Epithelial cell of prostate (primary cell): ENCODE measurements at regions not wholly inside any gene's neighbourhood (a gene's known extent, or its start where the extent isn't known, plus 50 kb on each side); places are given as distances from the start of the nearest gene placed in this dataset.

Source experiments
- DNase-seq: peaks from one replicate; pipeline ENCODE4 v3.0.0-alpha.2; 2011; ENCODE audit warnings: low read depth, low spot score
- H3K27ac ChIP-seq: fragments of 450-650 bp; 2 replicates; pipeline ENCODE4 v1.5.1; 2017; ENCODE audit warnings: mild to moderate bottlenecking

GRCh38 chr16:74045513-74045912, 251.1 kb upstream of the PSMD7 start:
- H3K27ac ChIP-seq, result no peak overlapping the region
- DNase-seq, result no peak

- H3K27ac ChIP-seq, result no peak overlapping the region
- no peak for DNase-seq
These were observed 260.8 kb upstream of the PSMD7 start for GRCh38 chr16:74035816-74036215.

GRCh38 chr16:74034862-74035261, 261.8 kb upstream of the PSMD7 start:
- DNase-seq, result no peak

GRCh38 chr16:74034200-74034599, 262.4 kb upstream of the PSMD7 start:
- H3K27ac ChIP-seq, result no peak overlapping the region
- no peak for DNase-seq

More at GRCh38 chr16:74034862-74035261, 261.8 kb upstream of the PSMD7 start:
- H3K27ac ChIP-seq, result no peak overlapping the region

GRCh38 chr16:74033441-74033995, 263.1 kb upstream of the PSMD7 start:
- no peak for DNase-seq
- no peak overlapping the region for H3K27ac ChIP-seq

- H3K27ac ChIP-seq, result no peak overlapping the region
- no peak for DNase-seq
These were observed 265.1 kb upstream of the PSMD7 start for GRCh38 chr16:74031551-74031950.

GRCh38 chr16:74030000-74030706, 266.5 kb upstream of the PSMD7 start:
- no peak overlapping the region for H3K27ac ChIP-seq
- no peak for DNase-seq

GRCh38 chr16:74029115-74029792, 267.4 kb upstream of the PSMD7 start:
- DNase-seq, result no peak
- H3K27ac ChIP-seq, result no peak overlapping the region

- no peak overlapping the region for H3K27ac ChIP-seq
These were observed 270.0 kb upstream of the PSMD7 start for GRCh38 chr16:74026373-74027281.

GRCh38 chr16:74024953-74025352, 271.7 kb upstream of the PSMD7 start:
- no peak for DNase-seq
- no peak overlapping the region for H3K27ac ChIP-seq

More at GRCh38 chr16:74026373-74027281, 270.0 kb upstream of the PSMD7 start:
- DNase-seq, result no peak

GRCh38 chr16:74020095-74020670, 276.4 kb upstream of the PSMD7 start:
- no peak overlapping the region for H3K27ac ChIP-seq
- no peak for DNase-seq

GRCh38 chr16:74019612-74020011, 277.0 kb upstream of the PSMD7 start:
- DNase-seq, result no peak
- no peak overlapping the region for H3K27ac ChIP-seq

GRCh38 chr16:74015953-74016352, 280.7 kb upstream of the PSMD7 start:
- H3K27ac ChIP-seq, result no peak overlapping the region
- DNase-seq, result no peak

- no peak for DNase-seq
- H3K27ac ChIP-seq, result no peak overlapping the region
These were observed 297.9 kb upstream of the PSMD7 start for GRCh38 chr16:73998707-73999106.

- DNase-seq, result no peak
- no peak overlapping the region for H3K27ac ChIP-seq
These were observed 298.6 kb upstream of the PSMD7 start for GRCh38 chr16:73997971-73998370.

GRCh38 chr16:73997340-73997711, 299.3 kb upstream of the PSMD7 start:
- no peak overlapping the region for H3K27ac ChIP-seq
- no peak for DNase-seq

GRCh38 chr16:73996624-73997339, 299.8 kb upstream of the PSMD7 start:
- no peak for DNase-seq
- no peak overlapping the region for H3K27ac ChIP-seq

GRCh38 chr16:73993878-73994277, 302.7 kb upstream of the PSMD7 start:
- no peak overlapping the region for H3K27ac ChIP-seq
- DNase-seq, result no peak

GRCh38 chr16:73978407-73978784, 318.2 kb upstream of the PSMD7 start:
- no peak for DNase-seq
- no peak overlapping the region for H3K27ac ChIP-seq

GRCh38 chr16:73976644-73977043, 320.0 kb upstream of the PSMD7 start:
- no peak for DNase-seq
- no peak overlapping the region for H3K27ac ChIP-seq
